Right hindlimb (tissue), 1 donor: ENCODE measurements at regions not wholly inside any gene's neighbourhood (a gene's known extent, or its start where the extent isn't known, plus 50 kb on each side); places are given as distances from the start of the nearest gene placed in this dataset.
"Not testable (repeated sequence)": the region's sequence is repeated elsewhere in the genome, so short reads cannot be mapped to it uniquely, and the experiment has no call there.

ENCODE experiments used
- DNase-seq: peaks from one replicate; pipeline ENCODE4 v3.0.0-alpha.2; 2018

DNA sequence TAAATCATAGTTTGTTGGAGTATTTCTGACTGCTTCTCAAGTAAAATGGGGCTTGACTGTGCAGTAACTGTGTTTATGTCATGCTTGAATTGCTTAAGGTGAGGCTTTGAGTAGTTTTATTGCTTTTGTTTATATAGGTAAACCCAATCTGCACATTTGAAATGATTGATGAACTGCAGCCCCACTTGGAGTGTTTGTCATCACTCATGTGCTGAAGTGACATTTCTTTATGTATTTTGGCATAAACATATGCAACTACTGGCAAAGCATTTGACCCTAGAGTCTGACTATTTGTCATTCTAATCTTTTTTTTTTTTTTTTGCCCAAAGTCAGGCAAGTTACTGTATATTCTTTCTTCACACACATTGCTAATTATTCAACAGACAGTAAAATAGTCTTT, 491.4 kb upstream of the POU3F2 start:
- no peak for DNase-seq

DNA sequence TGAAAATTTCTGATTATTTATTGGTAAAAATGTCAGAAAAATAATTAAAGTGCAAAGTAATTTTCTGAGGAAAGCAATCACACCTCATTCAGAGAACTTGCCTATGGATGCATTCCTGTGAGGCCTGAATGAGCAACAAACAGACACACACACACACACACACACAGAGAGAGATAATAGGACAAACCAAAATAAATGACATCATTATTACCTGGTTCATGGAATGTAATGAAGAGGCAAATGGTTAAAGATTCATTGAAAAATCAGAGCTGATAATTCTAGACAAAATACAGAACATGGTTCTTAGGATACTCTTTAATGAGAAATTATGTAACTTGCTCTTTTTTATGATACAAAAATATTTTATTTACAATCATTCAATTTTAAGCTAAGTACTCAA, 490.6 kb upstream of the POU3F2 start:
- DNase-seq = no peak

DNA sequence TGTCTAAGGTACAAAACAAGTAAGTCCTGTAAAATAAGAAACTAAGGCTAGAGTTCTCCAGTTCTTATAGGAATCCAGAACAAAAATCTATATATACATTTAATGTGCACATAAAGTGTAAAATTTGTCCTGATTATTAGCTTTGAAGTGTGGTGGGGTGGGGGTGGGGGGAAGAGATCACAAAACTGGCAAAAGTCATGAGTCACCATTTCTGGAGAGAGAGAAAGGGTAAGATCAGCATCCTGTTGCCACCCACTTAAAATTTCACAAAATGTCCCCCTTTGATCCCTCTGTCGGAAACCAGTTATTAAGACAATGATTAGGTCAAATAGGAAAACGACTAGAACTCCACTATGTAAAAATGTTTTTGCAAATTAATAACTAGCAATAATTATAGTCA, 482.0 kb upstream of the POU3F2 start:
- no peak for DNase-seq

DNA sequence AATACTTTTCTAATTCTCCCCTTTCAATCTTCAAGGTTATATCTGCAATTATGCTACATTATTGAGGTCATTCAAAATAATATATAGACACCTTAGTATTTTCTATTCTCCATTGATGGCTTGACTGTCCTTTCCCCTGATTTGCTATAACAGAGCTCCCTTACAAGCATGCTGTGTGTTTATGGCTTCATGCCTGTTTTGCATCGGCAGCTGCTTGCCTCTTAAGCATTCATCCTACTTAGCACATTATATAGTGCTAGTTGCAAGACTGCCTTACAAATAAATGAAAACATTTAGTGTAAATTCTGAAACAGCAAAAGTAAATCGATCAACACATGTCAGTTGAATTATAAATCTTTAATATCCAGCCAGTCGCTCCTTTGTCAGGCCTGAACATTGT, 476.2 kb upstream of the POU3F2 start:
- DNase-seq = no peak

DNA sequence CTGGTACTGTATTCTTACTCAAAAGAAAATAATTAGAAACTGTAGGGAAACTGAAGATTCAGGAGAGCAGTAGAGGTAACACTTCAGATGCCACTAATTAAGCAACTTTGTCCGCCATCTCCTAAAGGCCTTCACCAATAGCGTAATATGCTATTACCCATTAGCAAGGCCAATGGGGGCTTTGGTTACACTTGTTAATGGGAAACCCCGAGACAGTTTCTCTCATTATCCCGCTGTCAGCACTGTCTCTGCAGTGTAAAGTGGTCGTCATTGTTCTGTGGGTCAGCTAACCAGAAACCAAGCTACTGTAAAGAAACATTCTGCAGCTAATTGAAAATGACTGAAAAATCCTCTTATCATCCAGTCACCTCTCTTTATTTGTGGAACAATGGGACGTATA, 468.0 kb upstream of the POU3F2 start:
- DNase-seq = no peak

DNA sequence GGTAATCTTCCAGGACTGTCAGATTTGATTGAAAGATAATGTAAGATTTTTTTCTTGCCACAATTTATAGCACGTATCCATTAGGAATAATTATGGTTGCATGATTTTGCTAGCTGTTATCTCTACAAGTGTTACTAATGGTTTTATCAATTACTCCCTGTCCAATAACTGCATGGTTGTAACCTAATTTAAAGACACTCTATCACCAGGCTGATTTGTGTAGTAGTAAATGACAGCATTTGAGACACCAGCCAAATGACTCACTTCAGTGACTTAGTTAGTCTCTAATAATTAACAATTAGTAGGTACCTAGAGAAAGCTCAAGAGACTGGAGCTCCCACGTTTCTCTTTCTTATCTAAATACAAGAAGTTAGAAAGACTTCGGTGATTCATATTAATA, 453.8 kb upstream of the POU3F2 start:
- no peak for DNase-seq

DNA sequence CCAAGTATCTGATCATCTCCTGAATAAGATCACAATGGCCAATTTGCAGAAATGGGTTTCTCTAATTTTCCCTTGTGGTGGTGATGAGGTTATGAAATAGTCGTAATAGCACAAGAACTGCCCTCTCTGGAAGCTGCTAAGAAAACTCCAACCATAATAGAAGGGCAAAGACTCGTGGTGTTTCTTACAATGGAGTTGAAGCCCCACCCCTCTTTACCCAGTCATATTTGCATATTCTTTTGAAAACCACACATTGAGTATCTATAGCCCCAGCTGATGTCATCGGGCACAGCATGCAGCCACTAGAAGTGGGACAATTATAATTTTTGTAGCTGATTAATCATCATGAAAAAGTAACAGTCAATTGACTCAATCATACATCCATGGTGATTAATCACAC, 452.1 kb upstream of the POU3F2 start:
- DNase-seq = no peak

DNA sequence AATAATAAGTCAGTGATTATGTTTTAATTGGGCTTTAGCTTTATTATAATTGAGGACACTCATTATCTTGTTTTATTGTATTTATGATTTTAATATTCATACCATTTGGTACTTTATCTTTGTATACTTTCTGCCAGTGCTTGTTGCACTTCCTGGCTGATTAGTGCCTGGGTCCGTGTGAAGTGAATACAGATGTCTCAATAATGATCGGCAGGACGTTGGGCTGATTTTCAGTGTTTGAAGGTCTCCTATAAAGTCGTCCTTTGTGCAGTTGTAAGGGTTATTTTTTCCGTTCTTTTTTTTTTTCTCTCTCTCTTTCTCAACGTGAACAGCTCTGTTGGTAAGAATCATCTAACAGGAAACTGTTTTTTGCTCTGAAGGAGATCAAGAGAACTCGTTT, 450.0 kb upstream of the POU3F2 start:
- no peak for DNase-seq

DNA sequence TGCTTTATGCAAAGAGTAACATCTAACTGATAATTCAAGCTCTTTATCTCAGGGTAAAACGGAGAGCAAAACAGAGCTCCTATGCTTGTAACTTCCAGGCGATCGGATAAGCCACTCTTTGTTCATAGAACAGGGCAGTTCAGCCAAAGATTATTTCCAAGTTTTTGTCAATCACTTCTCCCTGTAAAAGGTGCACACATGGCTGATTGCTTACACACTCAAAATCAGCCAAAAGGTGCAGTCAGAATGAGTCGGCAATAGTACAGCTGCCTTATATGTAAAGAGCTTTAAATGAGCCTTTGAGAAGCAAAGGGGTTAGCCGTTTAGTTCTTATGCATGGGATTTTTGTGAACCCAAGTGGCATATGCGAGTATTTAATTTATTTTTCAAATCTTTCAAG, 449.6 kb upstream of the POU3F2 start:
- DNase-seq = no peak

DNA sequence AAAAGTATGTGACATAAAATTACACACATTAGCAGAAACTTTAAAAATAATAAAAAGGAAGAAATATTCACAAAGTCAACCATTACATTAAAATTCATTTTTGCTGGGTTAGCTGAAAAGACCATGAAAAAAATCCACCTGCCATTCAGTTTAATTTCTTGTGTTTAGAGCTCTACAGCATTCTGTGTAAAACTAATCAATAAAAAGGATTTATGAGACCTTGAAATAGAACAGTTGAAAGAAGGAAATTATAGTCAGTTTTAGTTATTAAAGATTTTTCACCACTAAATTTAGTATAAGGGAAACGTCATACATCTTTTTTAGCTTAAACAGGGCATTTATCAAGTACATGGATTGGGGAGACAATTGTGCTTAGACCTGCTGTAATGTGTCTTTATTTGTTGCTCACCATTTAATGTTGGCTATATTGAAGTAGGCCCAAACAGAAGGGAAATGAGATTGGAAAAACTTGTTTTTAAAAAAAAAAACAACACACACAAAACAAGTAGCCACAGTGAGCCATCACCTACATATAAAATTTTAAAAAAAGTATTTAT, 438.7 kb upstream of the POU3F2 start:
- DNase-seq = no peak

DNA sequence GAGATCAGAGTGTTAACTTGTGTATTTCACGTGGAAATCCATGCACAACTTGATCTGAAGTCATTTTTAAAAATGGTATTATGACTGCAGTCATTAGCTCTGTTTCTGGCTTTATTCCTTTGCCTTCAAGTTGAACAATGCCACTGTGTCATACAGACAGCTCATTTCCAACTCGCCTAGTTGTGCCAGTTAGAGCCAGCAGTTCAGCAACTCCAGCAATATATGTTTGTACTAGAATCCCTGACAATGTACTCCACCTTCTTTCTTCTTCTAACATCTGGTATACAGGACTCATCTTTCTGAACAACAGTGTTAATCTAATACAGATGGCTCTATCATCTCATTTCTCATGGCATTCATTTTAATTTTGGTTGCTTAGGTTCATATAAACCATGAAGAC, 418.3 kb upstream of the POU3F2 start:
- no peak for DNase-seq

DNA sequence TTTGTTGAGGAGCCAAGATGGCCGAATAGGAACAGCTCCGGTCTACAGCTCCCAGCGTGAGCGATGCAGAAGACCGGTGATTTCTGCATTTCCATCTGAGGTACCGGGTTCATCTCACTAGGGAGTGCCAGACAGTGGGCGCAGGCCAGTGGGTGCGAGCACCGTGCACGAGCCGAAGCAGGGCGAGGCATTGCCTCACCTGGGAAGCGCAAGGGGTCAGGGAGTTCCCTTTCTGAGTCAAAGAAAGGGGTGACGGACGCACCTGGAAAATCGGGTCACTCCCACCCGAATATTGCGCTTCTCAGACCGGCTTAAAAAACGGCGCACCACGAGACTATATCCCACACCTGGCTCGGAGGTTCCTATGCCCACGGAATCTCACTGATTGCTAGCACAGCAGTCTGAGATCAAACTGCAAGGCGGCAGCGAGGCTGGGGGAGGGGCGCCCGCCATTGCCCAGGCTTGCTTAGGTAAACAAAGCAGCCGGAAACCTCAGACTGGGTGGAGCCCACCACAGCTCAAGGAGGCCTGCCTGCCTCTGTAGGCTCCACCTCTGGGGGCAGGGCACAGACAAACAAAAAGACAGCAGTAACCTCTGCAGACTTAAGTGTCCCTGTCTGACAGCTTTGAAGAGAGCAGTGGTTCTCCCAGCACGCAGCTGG, 417.7 kb upstream of the POU3F2 start:
- not testable (repeated sequence) for DNase-seq

DNA sequence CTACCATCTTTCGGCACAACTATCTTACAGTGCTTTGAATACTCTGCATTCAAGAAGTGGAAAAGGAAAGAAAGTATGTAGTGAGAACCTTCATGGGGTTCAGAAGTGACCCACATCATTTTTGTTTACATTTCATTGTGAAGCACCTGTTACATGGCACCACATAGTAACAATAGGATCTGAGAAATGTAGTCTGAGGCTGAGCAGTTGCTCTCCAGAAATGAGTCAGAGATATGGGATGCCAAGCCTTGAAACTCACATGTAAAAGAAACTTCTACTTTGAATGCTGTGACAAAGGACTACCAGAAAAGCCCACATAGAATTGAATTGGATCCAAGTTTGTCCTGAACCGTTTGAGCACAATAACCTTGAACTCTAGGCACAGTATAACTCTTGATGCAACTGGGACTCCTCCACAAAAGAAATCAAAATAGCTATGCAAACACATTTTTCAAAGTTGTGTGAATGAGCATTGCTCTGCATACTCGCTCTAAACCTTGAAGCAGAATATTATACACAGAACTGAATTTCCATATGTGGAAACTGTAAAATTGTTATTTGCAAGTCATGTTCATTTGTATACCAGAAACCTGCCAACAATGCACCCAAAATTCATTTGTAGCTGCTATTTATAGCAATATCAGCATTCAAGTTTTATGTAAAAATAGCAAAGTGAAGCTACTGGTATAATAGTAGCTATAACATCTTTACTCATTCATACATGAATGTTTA, 400.9 kb upstream of the POU3F2 start:
- no peak for DNase-seq

DNA sequence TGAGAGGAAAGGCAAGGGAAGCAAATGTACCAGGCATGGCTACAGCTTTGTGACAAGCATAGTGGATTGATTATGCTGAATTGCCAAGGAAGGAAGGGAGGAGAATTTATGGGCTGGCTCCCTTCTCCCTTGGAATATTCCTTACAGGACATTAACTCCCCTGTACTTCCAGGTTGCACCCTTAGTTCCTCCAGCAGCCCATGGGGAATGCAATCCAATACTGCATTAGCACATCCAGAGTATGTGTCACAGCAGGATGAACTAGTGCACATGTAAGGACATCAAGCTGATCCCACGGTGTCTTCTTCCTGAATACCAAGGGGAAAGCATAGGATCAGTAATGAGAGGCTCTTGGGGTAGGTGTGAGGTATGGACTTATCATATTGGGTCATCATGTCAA, 390.7 kb upstream of the POU3F2 start:
- no peak for DNase-seq

DNA sequence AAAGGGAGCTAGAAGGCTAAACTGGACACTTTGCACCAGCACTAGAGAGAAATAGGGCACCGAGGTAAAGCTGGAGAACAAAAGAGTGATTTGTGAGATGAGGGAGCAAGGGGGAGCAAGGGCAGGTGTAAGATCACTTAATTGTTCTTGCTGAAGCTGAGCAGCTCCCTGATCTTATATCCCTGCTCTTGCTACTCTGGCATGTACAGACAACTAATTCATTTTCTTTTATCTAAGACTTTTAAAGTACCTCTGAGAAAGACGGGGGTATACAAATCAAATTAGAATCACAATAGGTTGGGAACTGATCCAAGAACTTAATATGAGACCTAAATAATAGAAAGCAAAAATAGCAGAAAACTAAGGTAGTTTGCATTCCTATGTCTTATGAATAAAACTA, 381.7 kb upstream of the POU3F2 start:
- no peak for DNase-seq

DNA sequence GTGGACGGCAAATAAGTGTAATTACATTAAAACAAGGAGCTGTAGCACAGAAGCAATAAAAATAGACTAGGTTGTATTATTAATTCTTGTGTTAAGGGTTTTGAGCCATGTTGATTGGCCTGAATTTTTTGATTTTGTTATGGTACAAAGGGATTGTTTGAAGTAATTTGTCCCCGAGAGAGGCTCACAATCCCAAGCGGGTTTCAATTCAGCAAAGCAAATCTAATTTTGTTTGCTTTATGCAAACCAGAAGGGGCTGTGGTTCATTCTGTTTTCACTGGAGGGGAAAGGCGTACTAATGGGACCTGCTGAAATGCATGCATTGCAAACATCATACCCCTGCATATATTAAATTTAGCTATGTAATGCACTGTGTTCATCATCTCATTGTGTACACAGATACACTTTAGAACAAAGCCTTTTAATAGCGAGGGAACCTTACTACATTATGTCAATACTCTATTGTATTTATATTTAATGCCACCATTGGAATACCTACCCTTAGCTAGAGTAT, 379.5 kb upstream of the POU3F2 start:
- no peak for DNase-seq

DNA sequence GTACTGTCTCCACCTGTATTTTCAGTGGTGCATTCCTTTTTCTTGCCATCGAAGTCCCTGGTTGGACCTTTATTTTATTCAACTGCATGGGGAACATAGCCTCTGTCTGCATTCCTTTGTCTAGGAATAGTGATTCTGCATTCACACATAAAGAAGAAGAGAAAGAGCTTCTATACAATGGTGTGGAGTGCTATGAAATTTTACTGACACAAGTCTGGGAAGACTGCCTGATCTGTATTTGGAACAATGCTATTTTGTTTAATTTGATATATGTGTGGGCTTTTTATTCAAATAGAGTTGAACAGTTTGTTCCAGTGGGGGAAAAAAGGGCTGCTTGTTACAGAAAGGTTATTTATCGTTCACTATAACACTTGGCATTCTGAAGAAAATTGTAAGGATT, 375.7 kb upstream of the POU3F2 start:
- DNase-seq = no peak

DNA sequence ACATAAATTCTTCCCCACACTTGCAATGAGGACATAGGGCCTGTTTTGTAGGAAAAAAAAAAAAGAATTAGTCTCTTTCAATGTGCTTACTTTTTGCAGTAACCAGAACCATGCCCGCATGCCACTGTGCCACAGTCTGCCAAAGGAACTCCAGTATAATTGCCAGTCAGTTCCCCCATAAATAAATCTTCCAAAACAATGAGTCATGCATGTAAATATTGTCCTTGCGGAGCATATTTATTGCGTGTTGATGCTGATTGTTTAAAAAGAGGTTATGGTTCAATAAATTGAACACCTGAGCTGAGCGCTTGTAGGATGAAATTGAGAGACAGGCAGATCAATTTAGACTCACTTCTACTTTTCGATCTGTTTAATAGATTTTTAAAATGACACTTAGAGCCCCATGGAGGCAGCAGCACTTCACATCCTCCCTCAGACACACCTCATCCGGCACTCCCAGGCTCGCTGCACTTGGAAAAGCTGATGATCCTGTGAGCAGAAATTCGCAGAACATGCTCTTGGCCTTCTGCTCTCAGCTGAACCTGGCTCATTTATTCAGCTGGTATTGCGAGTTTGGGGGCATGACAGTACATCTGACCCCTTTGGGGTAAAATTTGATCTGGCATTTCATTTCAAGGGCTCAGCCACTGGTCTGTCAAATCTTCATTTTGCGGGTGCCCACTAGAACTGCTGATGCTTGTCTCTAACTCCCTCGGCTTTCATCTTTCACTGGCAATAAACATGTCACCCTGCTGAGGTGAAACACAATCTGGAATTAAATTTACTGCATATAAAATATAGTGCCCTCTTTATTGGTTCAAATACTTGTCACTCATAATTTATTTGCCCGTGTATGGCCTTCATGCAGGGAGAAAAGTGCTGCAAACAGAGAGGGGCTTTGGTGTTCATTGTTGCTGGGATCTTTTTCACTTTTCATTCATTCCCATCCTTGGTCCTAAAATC, 371.1 kb upstream of the POU3F2 start:
- no peak for DNase-seq

DNA sequence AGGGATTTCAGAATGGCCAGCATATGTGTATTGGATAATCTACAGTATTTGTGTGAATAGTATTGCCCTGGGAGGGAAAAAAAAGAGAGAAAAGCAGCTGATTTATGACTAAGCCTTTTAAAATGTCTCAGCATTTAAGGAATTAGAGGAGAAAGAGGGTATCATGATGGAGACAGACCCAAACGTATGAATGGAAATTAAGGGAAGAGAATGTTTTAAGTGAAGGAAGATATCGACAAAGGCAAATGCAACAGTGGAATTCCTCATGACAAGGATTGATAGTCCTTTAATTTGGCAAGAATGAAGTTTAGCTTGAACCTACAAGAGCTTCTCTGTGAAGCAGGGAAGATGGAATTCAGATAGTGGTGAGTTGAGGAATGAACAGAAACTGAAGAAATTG, 367.3 kb upstream of the POU3F2 start:
- DNase-seq = no peak

DNA sequence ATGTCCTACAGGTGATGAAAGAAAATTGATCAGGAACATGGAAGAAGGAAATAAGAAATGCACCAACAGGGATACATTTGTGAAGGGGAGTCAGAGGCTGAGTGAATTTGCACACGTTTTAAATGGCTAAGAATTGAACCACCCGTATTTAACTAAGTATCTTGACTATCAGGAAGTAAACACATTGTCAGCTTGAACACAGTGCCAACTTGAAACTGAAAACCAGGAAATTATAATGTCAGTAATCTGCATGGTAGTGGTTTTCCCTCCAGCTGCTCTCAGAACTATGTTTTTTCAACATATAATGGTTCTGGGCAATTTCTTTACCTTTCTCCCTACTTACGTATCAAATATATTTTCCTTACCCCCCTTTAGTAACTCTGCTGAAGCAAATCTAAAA, 366.5 kb upstream of the POU3F2 start:
- DNase-seq = no peak

DNA sequence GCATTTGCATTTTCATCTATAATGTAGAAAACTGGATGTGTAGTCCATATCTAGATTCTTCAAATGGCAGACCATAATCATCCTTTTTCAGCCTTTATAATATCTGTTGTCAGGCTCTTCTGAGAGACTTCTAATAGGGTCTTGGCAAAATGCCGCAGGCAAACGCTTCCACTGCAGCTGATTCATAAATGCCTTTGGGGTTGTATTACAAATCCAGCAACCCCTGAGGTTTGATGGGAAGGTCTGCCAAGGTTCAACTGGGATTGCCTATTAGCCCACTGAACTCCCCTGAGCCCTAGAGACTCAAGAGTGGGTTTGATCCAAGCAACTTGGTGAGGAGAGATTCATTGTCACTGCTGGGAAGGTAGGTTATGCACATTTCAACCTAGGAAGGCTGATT, 365.2 kb upstream of the POU3F2 start:
- no peak for DNase-seq

DNA sequence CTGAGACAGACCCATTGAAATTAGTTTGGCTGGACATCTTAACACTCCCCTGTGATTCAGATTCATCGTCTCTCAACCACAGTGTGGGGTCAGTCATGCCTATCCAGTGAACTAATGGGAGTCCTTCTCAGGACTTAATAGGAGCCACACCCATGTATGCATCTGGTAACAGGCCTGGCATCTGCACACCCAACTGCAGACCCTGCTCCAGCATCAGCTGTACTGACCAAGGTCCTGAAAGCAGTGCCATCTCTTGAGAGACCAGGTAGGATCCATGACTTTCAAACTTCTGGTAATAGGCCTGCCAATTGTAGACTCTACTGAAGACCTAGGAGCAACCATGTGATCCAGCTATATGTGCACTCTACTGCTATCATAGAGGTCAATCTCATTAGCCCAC, 363.6 kb upstream of the POU3F2 start:
- no peak for DNase-seq

DNA sequence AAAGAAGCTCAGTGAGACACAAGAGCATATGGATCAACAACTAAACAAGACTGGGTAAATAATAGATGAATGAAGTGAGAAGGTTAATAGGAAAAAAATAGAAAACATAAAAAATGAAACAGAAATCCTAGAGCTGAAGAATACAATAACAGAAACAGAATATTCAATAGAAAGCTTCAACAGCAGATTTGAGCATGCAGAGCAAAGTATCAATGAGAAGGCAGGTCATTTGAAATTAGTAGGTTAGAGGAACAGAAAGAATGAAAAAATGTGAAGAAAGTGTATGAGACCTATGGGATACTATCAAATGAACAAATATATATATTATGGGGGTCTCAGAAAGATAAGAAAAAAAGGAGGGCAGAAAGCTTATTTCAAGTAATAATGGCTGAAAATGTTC, 362.9 kb upstream of the POU3F2 start:
- no peak for DNase-seq
